OCI-M1 (cell line): ENCODE measurements at regions not wholly inside any gene's neighbourhood (a gene's known extent, or its start where the extent isn't known, plus 50 kb on each side); places are given as distances from the start of the nearest gene placed in this dataset.

Experiments used
- DNase-seq: peaks from one replicate; lab custom pipeline; 2025; lab: John Stamatoyannopoulos, UW

GRCh38 chr15:61798631-61799030, 261.6 kb downstream of the VPS13C start:
- no peak for DNase-seq

- no peak for DNase-seq
Observed at GRCh38 chr15:61796056-61796455, 264.2 kb downstream of the VPS13C start.

GRCh38 chr15:61794881-61795280, 265.4 kb downstream of the VPS13C start:
- no peak for DNase-seq

- DNase-seq: no peak
Observed at GRCh38 chr15:61794276-61794675, 266.0 kb downstream of the VPS13C start.

- no peak for DNase-seq
Observed at GRCh38 chr15:61784734-61785133, 275.5 kb downstream of the VPS13C start.

- DNase-seq: no peak
Observed at GRCh38 chr15:61780278-61780980, 279.8 kb downstream of the VPS13C start.

GRCh38 chr15:61777689-61778088, 282.6 kb downstream of the VPS13C start:
- no peak for DNase-seq

GRCh38 chr15:61769557-61769956, 290.7 kb downstream of the VPS13C start:
- no peak for DNase-seq

- DNase-seq: no peak
Observed at GRCh38 chr15:61768131-61768530, 292.1 kb downstream of the VPS13C start.

GRCh38 chr15:61764981-61765380, 295.3 kb downstream of the VPS13C start:
- no peak for DNase-seq

- peak; percentile 53 for DNase-seq
Observed at GRCh38 chr15:61764141-61764540, 296.1 kb downstream of the VPS13C start.

- DNase-seq: peak; percentile 22
Observed at GRCh38 chr15:61762676-61763075, 297.6 kb downstream of the VPS13C start.

- DNase-seq: no peak
Observed at GRCh38 chr15:61759639-61760038, 300.6 kb downstream of the VPS13C start.

GRCh38 chr15:61756071-61756820, 304.0 kb downstream of the VPS13C start:
- DNase-seq: no peak

- DNase-seq: no peak
Observed at GRCh38 chr15:61755467-61755866, 304.8 kb downstream of the VPS13C start.

- DNase-seq: no peak
Observed at GRCh38 chr15:61753018-61753710, 307.1 kb downstream of the VPS13C start.

- DNase-seq: no peak
Observed at GRCh38 chr15:61752001-61752400, 308.2 kb downstream of the VPS13C start.

GRCh38 chr15:61750271-61751084, 309.8 kb downstream of the VPS13C start:
- DNase-seq: no peak

GRCh38 chr15:61749169-61749568, 311.1 kb downstream of the VPS13C start:
- DNase-seq: no peak

- DNase-seq: no peak
Observed at GRCh38 chr15:61748529-61748928, 311.7 kb downstream of the VPS13C start.

GRCh38 chr15:61746589-61746988, 313.7 kb downstream of the VPS13C start:
- DNase-seq: no peak

GRCh38 chr15:61743345-61743909, 316.8 kb downstream of the VPS13C start:
- no peak for DNase-seq
